Limb (tissue), 2 donors: ENCODE measurements at regions not wholly inside any gene's neighbourhood (a gene's known extent, or its start where the extent isn't known, plus 50 kb on each side); places are given as distances from the start of the nearest gene placed in this dataset.

Source experiments
- DNase-seq, 2 donors: peaks; one replicate each; pipeline ENCODE4 v3.0.0-alpha.2; 2016; ENCODE audit errors: extremely low spot score in 2 of 2

- no peak for DNase-seq
Observed at GRCh38 chr9:73219985-73220626, 68.4 kb downstream of the ANXA1 start.

- no peak for DNase-seq
Observed at GRCh38 chr9:73223594-73223993, 71.9 kb downstream of the ANXA1 start.

GRCh38 chr9:73229543-73229942 is 77.9 kb downstream of the ANXA1 start:
- no peak for DNase-seq

GRCh38 chr9:73230251-73230650 is 78.6 kb downstream of the ANXA1 start:
- DNase-seq, result no peak

GRCh38 chr9:73231203-73231602 is 79.5 kb downstream of the ANXA1 start:
- no peak for DNase-seq

DNA sequence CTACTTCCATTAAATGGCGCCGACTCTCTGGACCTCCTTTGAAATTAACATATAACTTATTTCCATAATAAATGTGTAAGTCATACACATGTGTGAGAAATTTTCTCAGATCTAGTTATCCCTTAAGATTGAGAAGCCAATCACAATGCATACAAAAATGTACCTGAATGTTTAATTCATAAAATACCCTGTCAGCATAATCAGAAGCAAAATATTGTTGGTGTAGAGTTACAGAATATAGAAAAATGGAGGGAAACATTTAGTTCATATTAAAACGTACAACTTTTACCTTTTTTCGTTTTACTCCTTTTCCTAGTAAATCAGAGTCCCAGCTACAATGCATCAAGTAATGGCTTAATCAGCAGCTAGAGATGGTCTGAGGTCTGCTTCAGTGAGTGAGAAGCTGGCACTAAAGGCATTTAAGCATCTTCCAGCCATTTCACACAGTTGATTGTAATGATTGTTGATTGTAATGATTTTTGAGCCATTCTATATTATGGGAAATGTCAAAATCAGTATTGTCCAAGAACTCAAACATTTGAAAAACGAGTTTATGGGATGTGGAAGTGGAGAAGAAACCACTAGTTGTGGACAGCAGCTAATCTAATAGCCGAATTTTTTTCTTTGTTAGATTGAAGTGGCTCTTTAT is 81.8 kb downstream of the ANXA1 start:
- no peak for DNase-seq

- DNase-seq, result no peak
Observed at GRCh38 chr9:73234008-73234360, 82.3 kb downstream of the ANXA1 start.

DNA sequence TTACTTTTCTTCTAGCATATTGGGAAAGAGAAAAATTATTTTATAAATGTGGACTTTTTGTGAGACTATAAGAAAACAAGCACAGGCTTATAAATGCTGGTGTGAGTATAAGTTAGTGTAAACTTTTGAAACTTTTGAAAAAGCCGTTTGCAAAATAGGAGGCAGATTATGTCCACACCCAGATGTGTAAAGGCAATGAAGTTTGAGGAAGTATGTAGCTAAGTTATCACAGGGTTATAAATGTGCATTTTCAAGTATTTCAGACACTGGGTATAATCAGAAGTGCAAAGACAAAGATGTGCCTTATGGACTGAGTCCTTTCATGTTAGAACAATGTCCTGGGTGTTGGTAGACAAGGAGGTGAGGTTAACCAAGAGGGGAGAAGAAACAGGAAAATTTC is 85.5 kb downstream of the ANXA1 start:
- no peak for DNase-seq

GRCh38 chr9:73239570-73240265 is 88.1 kb downstream of the ANXA1 start:
- DNase-seq, result no peak

- DNase-seq, result no peak
Observed at GRCh38 chr9:73243078-73243477, 91.4 kb downstream of the ANXA1 start.

- no peak for DNase-seq
Observed at GRCh38 chr9:73259086-73259696, 107.5 kb downstream of the ANXA1 start.

DNA sequence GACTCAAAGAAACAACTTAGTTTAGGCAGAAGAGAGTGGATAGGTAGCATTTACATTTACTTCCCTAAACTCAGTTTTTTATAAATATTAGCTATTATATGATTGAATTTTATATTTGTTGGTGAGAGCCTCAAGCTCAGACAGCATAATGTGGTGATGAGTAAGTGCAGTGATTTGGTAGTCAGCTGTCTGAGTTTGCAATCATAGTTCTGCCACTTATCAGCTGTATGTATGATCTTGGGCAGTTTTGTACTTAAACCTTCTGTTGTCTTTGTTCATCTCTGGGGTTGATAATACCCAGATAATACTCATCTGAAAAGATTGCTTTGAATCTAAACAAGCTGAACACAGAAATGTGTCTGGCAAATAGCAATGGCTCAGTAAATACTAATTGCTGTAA is 108.8 kb downstream of the ANXA1 start:
- DNase-seq, result no peak

- no peak for DNase-seq
Observed at GRCh38 chr9:73264631-73265030, 113.0 kb downstream of the ANXA1 start.

- DNase-seq, result no peak
Observed at GRCh38 chr9:73265876-73266275, 114.2 kb downstream of the ANXA1 start.

GRCh38 chr9:73269430-73270101 is 117.9 kb downstream of the ANXA1 start:
- peak in 1 of 2 donors; percentile 34 for DNase-seq

DNA sequence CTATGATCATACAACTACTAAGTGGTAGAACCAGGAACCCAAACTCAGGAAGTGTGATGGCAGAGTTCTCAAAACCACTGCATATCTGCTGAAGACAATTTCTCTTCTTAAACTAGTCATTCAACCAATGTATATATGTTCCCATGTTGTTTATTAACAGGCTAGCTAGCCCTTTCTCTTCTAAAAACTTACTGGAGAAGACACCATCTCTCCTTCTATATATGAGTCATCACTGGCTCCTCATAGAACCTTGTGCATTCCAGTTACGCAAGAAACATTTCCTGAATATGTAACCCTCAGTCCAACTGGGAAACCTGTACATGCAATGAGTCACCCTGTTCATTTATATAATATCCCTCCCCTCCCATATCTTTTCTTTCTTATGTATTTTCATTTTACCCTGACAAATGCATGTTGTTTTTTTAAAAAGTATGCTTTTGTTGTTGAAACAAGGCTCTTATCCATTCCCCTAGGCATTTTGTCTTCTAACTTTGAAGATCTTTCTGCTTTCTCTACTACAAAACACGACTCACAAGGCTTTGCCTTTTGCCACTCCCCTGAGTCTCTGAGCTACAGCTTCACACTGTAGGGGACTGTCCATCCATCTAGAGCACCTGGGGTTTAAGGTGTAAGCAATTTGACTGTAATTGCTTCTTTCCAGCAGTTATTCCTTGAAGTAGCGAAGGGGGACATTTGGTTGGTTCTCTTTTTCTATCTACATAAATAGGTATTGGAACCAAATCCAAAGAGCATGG is 119.5 kb downstream of the ANXA1 start:
- no peak for DNase-seq

DNA sequence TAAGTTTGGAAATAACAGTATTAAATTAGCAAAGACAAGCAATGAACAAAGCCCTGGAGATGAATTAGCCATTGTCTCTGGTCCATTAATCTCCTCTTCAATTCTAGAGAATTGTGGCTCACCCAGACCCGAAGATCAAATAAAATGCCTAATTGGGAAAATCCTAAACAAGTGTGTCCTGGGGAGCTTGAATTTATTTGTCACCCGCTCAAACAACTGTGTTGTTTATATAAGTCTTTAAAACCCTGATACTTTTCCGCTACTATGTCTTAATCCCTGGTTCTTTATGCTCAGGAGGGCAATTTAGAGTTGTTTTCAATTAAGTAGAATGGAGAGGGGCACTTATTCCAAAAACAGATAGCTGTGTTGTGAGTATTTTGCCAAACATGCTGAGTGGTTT is 128.4 kb downstream of the ANXA1 start:
- DNase-seq, result no peak

DNA sequence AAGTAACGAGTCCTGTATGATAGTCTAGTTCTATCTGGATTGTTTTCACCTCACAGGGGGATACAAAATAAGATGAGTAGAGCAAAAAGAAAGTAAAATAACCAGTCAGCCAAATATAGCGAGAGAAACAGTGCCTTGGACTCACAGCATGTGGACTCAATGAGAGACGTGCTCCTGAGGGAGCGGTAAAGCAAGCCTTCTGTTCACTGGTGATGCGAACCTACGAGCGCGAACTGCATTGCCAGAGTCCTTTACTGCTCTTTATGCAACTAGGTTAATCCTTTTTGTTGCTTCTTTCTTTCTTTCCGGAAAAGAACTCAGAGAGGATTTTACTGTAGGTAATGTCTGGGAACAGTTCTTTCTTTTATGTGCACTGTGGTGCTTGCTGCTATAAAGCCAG is 132.7 kb downstream of the ANXA1 start:
- no peak for DNase-seq

DNA sequence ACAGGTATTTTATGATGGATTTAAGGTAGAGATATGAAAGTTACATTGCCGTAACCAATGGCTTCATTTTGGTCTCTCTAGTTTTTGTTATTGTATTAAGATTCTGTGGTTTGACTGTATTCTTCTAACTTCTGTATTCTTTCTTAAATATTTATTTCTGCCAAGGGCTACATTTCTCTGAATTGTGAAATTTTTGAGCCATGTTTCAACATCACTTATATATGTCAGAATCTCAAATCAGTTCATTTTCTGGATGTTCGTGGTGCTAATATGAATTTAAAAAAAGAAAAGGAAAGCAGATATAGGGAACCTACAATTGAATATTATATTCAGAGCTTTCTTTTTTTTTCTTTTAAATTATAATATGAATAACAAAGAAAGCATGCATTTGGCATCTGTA is 142.7 kb downstream of the ANXA1 start:
- DNase-seq, result no peak

DNA sequence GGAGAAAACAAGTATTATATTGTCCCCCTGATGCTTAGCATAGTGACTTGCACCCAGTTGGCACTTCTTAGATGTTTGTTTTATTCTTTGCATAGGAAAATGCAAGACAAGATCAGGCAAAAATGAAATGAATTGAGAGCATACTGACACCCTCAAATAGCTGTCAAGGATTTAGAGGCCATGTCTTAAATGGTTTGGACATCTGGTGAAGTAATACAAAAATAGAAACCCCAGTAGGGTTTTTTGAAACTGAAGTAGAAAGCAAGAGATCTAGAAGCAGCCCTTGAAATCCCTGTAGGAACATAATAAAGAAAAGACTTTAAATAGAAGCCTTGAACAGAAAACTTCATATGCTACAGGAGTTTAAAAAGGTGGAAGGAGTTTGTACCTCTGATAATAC is 174.3 kb downstream of the ANXA1 start:
- no peak for DNase-seq

- DNase-seq, result no peak
Observed at GRCh38 chr9:73327149-73327548, 175.5 kb downstream of the ANXA1 start.
